Activated B cell treated with CpG ODN at 0.5 μM for 24 hours (primary cell): ENCODE measurements at regions not wholly inside any gene's neighbourhood (a gene's known extent, or its start where the extent isn't known, plus 50 kb on each side); places are given as distances from the start of the nearest gene placed in this dataset.

Source experiments
- ATAC-seq: fragments of 200-7000 bp; cut with Tn5 transposase; one replicate; pipeline ENCODE4 v1.10.0; 2021; ENCODE audit warnings: low read depth, mild to moderate bottlenecking, moderate library complexity
- CTCF ChIA-PET: fragments of 350-600 bp; sonication (Branson Sonifier 250); formaldehyde crosslinking; loops from one replicate; lab custom pipeline; 2021; ENCODE audit warnings: antibody characterized with exemption; lab: Charles Lee
- POLR2A ChIA-PET: fragments of 350-600 bp; sonication (Branson Sonifier 250); formaldehyde crosslinking; loops from one replicate; lab custom pipeline; 2021; ENCODE audit warnings: antibody characterized with exemption; lab: Charles Lee
- DNase-seq: peaks from one replicate; pipeline ENCODE4 v3.0.0; 2022
- H3K27ac Mint-ChIP-seq: one replicate; pipeline ENCODE4 v1.8.0; 2020; ENCODE audit warnings: mixed read lengths
- H3K27me3 Mint-ChIP-seq: one replicate; pipeline ENCODE4 v1.8.0; 2021; ENCODE audit warnings: mixed read lengths
- H3K36me3 Mint-ChIP-seq: one replicate; pipeline ENCODE4 v1.8.0; 2021; ENCODE audit warnings: low read depth, mixed read lengths
- H3K4me1 Mint-ChIP-seq: one replicate; pipeline ENCODE4 v1.8.0; 2021; ENCODE audit warnings: mixed read lengths
- H3K4me3 Mint-ChIP-seq: one replicate; pipeline ENCODE4 v1.8.0; 2020; ENCODE audit warnings: mild to moderate bottlenecking, mixed read lengths
- H3K9me3 Mint-ChIP-seq: one replicate; pipeline ENCODE4 v1.8.0; 2020; ENCODE audit warnings: mixed read lengths
- intact Hi-C: fragments of 100-400 bp; cut with micrococcal nuclease; formaldehyde crosslinking; loops from one replicate; pipeline ENCODE4 v1.15.1; 2024
- TF ChIP-seq, protein P1 (sequence below): fragments of 200-600 bp; IDR thresholded peaks from one replicate; pipeline ENCODE4 v1.8.0; 2022; ENCODE audit warnings: antibody characterized with exemption, mild to moderate bottlenecking

DNA sequence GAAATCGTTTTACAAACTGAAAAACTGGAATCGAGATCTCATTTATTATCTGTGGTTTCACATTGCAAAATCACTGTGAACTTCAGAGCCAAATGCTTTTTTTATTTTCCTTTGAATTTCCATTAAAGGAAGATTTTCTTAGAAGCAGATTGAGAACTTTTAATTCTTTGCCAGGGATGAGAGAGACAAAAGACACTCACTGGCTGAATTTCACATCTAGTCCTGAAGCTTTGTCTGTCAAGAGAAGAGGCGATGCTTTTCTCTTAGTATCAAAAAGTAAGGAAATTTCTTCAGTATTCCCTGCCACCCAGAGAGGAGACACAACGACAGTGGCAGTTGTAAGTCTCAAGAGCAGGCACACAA is 141.8 kb downstream of the TMEM200A start:
- no peak overlapping the region for H3K4me3 Mint-ChIP-seq
- no peak for ATAC-seq
- H3K27me3 Mint-ChIP-seq = no peaks in the 10 kb centered on the region
- H3K4me1 Mint-ChIP-seq = peaks cover 9% of the 10 kb centered on the region
- no peaks in the 10 kb centered on the region for H3K9me3 Mint-ChIP-seq
- TF ChIP-seq, protein P1, sequence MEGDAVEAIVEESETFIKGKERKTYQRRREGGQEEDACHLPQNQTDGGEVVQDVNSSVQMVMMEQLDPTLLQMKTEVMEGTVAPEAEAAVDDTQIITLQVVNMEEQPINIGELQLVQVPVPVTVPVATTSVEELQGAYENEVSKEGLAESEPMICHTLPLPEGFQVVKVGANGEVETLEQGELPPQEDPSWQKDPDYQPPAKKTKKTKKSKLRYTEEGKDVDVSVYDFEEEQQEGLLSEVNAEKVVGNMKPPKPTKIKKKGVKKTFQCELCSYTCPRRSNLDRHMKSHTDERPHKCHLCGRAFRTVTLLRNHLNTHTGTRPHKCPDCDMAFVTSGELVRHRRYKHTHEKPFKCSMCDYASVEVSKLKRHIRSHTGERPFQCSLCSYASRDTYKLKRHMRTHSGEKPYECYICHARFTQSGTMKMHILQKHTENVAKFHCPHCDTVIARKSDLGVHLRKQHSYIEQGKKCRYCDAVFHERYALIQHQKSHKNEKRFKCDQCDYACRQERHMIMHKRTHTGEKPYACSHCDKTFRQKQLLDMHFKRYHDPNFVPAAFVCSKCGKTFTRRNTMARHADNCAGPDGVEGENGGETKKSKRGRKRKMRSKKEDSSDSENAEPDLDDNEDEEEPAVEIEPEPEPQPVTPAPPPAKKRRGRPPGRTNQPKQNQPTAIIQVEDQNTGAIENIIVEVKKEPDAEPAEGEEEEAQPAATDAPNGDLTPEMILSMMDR = no peak
- H3K36me3 Mint-ChIP-seq = no peaks in the 10 kb centered on the region
- CTCF ChIA-PET = no interaction called here
- H3K27ac Mint-ChIP-seq = no peak overlapping the region
- intact Hi-C loops = no loop called here
- POLR2A ChIA-PET = no interaction called here
- no peak for DNase-seq

DNA sequence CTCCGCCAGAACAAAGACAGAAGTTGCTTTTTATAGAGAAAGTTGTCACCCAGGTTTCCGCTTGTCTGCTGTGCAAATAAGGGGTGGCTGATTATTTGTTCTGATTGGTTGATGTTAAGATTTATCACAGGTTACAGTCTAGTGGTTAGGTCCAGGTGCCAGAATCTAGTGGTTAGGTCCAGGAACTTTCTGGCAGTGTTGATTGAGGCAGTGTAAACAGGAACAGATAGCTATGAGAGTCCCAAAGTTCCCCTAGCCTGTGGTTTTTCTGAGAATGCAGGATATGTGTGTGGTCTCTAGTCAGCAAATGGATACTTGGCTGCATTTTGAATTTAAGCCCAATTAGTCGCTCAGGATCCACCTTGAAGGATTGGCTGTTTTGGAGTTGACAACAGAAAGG is 148.0 kb downstream of the TMEM200A start:
- H3K27ac Mint-ChIP-seq = peak overlapping the region; percentile 62
- CTCF ChIA-PET = no interaction called here
- no peaks in the 10 kb centered on the region for H3K27me3 Mint-ChIP-seq
- DNase-seq (no peak), ATAC-seq (peak; percentile 62)
- peak overlapping the region; percentile 49 for H3K4me3 Mint-ChIP-seq
- H3K36me3 Mint-ChIP-seq = peaks cover 3% of the 10 kb centered on the region
- POLR2A ChIA-PET = no interaction called here
- H3K4me1 Mint-ChIP-seq = peaks cover 39% of the 10 kb centered on the region
- intact Hi-C loops = no loop called here
- H3K9me3 Mint-ChIP-seq = peaks cover 6% of the 10 kb centered on the region
- TF ChIP-seq, protein P1 = no peak

DNA sequence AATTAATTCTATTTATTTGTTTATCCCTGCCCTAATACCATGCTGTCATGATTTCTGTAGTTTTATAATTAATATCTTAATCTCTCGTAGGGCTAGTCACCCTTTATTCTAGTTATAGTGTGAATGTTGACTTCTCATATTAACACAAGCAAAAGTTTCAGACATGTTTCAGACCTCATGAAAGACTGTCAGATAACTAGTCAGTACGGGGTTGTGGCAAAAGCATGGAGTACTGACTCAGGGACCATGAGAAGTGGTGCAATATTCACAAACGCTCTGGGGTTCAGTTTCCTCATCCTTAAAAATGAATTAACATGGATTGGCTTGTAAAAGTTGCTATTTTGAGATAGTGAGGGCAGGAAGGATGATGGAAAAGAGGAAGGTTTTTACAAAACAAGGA is 148.9 kb downstream of the TMEM200A start:
- Mint-ChIP-seq H3K27me3 (no peaks in the 10 kb centered on the region), H3K9me3 (peaks cover 6% of the 10 kb centered on the region), H3K36me3 (peaks cover 3% of the 10 kb centered on the region), H3K4me3 (no peak overlapping the region), H3K4me1 (peaks cover 39% of the 10 kb centered on the region), H3K27ac (no peak overlapping the region)
- no peak for DNase-seq
- TF ChIP-seq, protein P1 = no peak
- ChIA-PET CTCF (no interaction called here), POLR2A (no interaction called here)
- intact Hi-C loops = no loop called here
- no peak for ATAC-seq

DNA sequence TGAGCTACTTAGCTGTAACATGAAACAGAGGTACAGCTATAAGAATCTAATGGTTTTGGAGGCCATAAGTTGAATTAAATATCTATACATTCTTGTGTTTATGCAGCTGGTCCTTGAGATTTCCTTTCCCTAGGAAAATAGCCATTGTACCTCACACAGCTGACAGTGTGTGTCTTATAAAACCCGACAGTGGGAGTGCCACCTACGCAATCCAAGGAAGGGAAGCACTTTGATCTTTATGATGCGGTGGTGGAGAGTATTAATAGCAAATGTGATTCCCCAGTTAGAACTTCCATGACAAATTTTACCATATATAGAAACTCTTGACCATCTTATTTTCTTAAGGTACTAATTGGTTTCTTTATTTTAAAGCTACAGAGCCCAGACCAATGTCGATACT is 149.5 kb downstream of the TMEM200A start:
- CTCF ChIA-PET = no interaction called here
- Mint-ChIP-seq H3K36me3 (peaks cover 3% of the 10 kb centered on the region), H3K4me3 (no peak overlapping the region), H3K27me3 (no peaks in the 10 kb centered on the region), H3K9me3 (peaks cover 6% of the 10 kb centered on the region), H3K4me1 (peaks cover 39% of the 10 kb centered on the region), H3K27ac (no peak overlapping the region)
- intact Hi-C loops = no loop called here
- ATAC-seq (no peak), DNase-seq (no peak)
- TF ChIP-seq, protein P1 = no peak
- POLR2A ChIA-PET = no interaction called here

DNA sequence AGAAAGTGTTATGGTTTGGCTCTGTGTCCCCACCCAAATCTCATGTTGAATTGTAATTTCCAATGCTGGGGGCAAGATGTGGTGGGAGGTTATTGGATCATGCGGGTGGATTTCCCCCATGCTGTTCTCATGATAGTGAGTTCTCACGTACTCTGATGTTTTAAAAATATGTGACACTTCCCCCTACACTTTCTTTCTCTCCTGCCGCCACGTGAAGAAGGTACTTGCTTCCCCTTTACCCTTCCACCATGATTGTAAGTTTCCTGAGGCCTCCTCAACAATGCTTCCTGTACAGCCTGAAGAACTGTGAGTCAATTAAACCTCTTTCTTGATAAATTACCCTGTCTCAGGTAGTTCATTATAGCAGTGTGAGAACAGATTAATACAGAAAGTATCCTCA is 150.8 kb downstream of the TMEM200A start:
- H3K4me3 Mint-ChIP-seq = no peak overlapping the region
- POLR2A ChIA-PET = no interaction called here
- TF ChIP-seq, protein P1 = no peak
- H3K27me3 Mint-ChIP-seq = no peaks in the 10 kb centered on the region
- peaks cover 9% of the 10 kb centered on the region for H3K9me3 Mint-ChIP-seq
- peaks cover 3% of the 10 kb centered on the region for H3K36me3 Mint-ChIP-seq
- H3K27ac Mint-ChIP-seq = peak overlapping the region; percentile 15
- no peak for DNase-seq
- no peak for ATAC-seq
- CTCF ChIA-PET = no interaction called here
- intact Hi-C loops = no loop called here
- H3K4me1 Mint-ChIP-seq = peaks cover 38% of the 10 kb centered on the region
